ENCODE measurements at regions not wholly inside any gene's neighbourhood (a gene's known extent, or its start where the extent isn't known, plus 50 kb on each side); places are given as distances from the start of the nearest gene placed in this dataset.

DNA sequence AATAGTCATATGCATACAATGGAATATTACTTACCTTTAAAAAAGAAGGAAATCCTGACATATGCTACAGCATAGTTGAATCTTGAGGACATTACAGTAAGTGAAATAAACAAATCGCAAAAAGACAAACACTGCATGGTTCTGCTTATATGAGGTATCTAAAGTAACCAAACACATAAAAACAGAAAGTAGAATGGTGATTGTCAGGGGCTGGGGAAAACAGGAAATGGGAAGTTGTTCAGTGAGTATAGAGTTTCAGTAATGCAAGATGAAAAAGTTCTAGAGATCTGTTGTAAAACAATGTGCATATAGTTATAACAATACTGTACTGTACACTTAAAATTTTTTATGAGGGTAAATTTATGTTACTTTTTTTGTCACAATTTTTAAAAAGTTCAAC, 219.4 kb downstream of the KLF5 start:
- WGBS, 10 experiments = 58 to 100% (median 100%) methylated on average over 1 of the region's 1 CpG; no CpG with 5 or more reads in 1 of the 10 experiments
- no peaks in the 10 kb centered on the region for H3K4me1 ChIP-seq (replicated peaks in 1 of 2)
- in situ Hi-C loops (cut with MboI; ENCODE audit: low pct_unique_long_range_greater_than_20kb in 2 of 9, low sequenced_read_pairs in 9 of 9, unreplicated experiment in 9 of 9) = no loop called here
- H3K4me3 ChIP-seq = no peak overlapping the region
- no peak overlapping the region for H3K27ac ChIP-seq
- no peak for ATAC-seq (replicated peaks in 6 of 8)

DNA sequence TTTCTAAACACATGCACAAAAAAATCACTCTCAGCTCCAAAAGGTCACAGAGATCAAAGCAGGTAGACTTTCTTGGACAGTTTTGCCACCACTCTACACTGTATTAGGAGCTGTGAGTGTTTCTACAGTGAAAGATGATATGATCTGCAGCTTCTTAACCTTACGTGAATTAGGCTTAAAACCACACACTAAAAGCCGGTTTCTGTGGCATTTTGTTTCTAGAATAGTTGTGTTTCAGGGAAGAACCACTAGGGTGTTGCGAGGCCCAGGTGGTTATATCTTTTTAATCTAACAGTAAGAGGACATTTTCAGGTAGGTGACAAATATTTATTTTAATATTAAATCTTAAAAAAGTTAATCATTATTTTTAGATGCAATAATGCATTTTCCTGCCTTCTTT, 216.4 kb downstream of the KLF5 start:
- H3K27ac ChIP-seq = no peak overlapping the region
- no peak for ATAC-seq (replicated peaks in 6 of 8)
- 52 to 100% (median 97%) methylated on average over 2 to 3 of the region's 3 CpGs; no CpG with 5 or more reads in 1 of the 10 experiments for WGBS, 10 experiments
- H3K4me3 ChIP-seq = no peak overlapping the region
- in situ Hi-C loops (cut with MboI; ENCODE audit: low pct_unique_long_range_greater_than_20kb in 2 of 9, low sequenced_read_pairs in 9 of 9, unreplicated experiment in 9 of 9) = no loop called here
- H3K4me1 ChIP-seq (replicated peaks in 1 of 2) = no peaks in the 10 kb centered on the region

DNA sequence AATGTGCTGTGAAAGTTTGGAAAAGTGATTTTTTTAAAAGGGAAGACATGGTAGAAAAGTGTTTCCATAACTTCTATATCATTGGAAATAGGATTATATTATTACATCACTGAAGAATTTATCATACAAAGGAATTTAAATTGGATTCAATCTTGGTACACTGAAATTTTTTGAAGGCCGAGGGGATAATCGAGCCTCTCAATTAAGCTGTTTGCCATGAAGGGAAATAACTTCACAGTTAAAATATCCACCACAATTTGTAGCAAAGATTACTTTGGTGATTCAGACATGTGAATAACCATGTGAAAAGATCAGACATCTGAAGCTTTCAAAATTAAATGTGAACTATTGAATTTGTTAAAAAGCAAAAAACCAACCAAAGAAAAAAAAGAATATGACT, 215.3 kb downstream of the KLF5 start:
- Histone ChIP-seq H3K4me1 (replicated peaks in 1 of 2) (no peaks in the 10 kb centered on the region), H3K27ac (no peak overlapping the region), H3K4me3 (no peak overlapping the region)
- WGBS, 10 experiments = 0 to 100% (median 77%) methylated on average over 1 to 2 of the region's 2 CpGs
- ATAC-seq (replicated peaks in 6 of 8) = no peak
- in situ Hi-C loops (cut with MboI; ENCODE audit: low pct_unique_long_range_greater_than_20kb in 2 of 9, low sequenced_read_pairs in 9 of 9, unreplicated experiment in 9 of 9) = no loop called here

DNA sequence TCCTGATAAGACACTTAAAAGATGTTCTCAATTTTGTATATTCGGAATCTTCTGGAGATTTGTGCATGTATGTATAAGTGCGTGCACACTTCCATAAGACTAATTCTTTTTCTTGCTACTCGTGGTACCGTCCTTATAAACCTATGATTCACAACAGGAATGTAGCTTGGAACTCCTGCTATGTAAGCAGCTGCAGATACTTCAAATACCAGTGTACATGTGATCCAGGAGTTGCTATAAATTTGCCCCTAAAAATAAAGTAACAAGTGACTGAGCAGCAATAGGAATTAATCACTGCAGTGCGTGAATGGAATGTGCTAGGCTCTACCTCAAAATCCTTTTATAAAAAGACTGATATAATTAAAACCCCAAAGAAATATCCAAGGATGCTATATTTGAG, 214.9 kb downstream of the KLF5 start:
- H3K4me3 ChIP-seq = no peak overlapping the region
- in situ Hi-C loops (cut with MboI; ENCODE audit: low pct_unique_long_range_greater_than_20kb in 2 of 9, low sequenced_read_pairs in 9 of 9, unreplicated experiment in 9 of 9) = no loop called here
- H3K4me1 ChIP-seq (replicated peaks in 1 of 2) = no peaks in the 10 kb centered on the region
- WGBS, 10 experiments = 15 to 100% (median 92%) methylated on average over 1 to 5 of the region's 5 CpGs; no CpG with 5 or more reads in 2 of the 10 experiments
- peak in 1 of 8 experiments; percentile 46 for ATAC-seq (replicated peaks in 6 of 8)
- H3K27ac ChIP-seq = no peak overlapping the region

DNA sequence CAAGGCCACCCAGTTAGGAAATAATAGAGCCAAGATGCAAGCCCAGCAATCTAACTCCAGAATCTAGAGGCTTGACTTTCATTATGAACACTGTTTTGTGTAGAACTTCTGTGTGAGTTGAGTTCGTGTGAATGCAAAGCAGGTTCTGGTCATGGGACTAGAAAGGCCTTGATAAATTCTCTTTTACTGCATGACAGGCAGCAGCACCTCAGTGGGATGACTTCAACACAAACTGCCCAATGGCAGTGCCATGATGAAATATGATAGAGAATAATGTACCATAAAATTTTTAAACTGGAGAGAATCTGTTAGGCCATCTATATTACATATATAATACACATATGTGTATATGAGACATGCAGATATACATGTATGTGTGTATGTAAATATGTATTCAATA, 214.5 kb downstream of the KLF5 start:
- Histone ChIP-seq H3K27ac (no peak overlapping the region), H3K4me3 (no peak overlapping the region), H3K4me1 (replicated peaks in 1 of 2) (no peaks in the 10 kb centered on the region)
- ATAC-seq (replicated peaks in 6 of 8) = no peak
- 33 to 100% (median 72%) methylated on average over 1 of the region's 1 CpG; no CpG with 5 or more reads in 4 of the 10 experiments for WGBS, 10 experiments
- in situ Hi-C loops (cut with MboI; ENCODE audit: low pct_unique_long_range_greater_than_20kb in 2 of 9, low sequenced_read_pairs in 9 of 9, unreplicated experiment in 9 of 9) = no loop called here

DNA sequence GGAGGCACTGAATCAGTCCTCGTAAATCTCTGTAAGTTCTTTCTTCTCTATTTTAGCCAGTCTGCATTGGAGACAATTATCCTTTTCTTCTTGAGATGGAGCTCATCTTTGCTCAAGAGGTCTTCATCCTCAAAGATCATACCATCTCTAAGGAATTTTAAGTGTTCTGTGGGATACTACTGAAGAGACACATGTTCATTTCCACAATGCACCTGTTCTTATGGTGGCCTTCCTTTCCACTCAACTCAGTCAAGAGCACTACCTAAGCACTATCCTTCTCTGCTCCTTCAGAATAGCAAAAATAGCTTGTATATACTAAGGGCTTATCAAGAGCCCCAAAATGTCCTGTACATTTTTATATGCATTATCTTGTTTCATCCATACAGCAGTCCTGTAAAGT, 214.0 kb downstream of the KLF5 start:
- in situ Hi-C loops (cut with MboI; ENCODE audit: low pct_unique_long_range_greater_than_20kb in 2 of 9, low sequenced_read_pairs in 9 of 9, unreplicated experiment in 9 of 9) = no loop called here
- ATAC-seq (replicated peaks in 6 of 8) = no peak
- H3K4me3 ChIP-seq = no peak overlapping the region
- H3K27ac ChIP-seq = no peak overlapping the region
- WGBS, 10 experiments = 25 to 100% (median 100%) methylated on average over 1 of the region's 1 CpG; no CpG with 5 or more reads in 3 of the 10 experiments
- H3K4me1 ChIP-seq (replicated peaks in 1 of 2) = no peaks in the 10 kb centered on the region

DNA sequence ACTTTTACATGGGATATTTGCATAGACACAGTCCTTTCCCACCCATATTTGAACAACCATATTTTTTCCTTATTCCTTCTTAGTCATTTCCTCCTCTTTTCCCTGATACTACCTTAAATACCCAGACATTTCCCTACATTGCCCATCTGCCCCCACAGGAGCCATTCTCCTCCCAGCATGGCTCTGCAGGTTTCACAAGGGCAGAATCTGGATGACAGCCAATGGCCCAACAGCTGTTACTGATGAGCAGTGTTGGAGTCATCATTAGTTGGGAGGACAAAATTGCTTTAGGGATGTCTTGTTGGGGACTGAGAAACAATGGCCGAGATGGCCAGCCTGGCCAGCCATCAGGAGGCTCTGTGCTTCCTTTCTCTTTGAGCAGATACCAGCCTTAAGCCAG, 209.5 kb downstream of the KLF5 start:
- Histone ChIP-seq H3K4me1 (replicated peaks in 1 of 2) (no peaks in the 10 kb centered on the region), H3K4me3 (no peak overlapping the region), H3K27ac (no peak overlapping the region)
- in situ Hi-C loops (cut with MboI; ENCODE audit: low pct_unique_long_range_greater_than_20kb in 2 of 9, low sequenced_read_pairs in 9 of 9, unreplicated experiment in 9 of 9) = no loop called here
- ATAC-seq (replicated peaks in 6 of 8) = peak in 2 of 8 experiments; percentile 55 to 60
- WGBS, 10 experiments = 0 to 71% (median 52%) methylated on average over 1 of the region's 1 CpG; no CpG with 5 or more reads in 6 of the 10 experiments

DNA sequence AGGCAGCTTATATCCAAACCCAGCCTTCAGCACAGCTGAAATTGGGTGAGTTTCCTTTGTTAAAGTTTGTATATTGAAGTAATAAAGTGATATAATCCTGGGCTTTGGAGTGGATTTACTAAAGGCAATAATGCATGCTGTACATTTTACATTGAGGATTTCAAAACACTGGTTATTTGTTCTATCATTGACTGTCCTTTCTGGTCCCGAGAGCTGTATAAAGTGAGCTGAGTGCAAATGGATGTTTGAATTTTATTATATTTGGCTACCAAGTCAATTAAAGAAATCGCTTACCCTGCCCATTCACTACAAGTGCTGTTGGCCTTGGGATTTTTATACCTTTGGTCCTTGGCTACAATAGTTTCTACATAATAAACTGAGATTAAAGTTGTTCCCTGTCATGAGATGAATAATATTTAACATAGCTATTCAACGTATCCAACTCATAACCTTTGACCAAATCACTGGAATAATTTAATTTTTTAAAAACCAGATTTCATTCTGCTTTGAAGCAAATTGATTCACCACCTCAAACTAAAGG, 207.9 kb downstream of the KLF5 start:
- in situ Hi-C loops (cut with MboI; ENCODE audit: low pct_unique_long_range_greater_than_20kb in 2 of 9, low sequenced_read_pairs in 9 of 9, unreplicated experiment in 9 of 9) = no loop called here
- 47 to 100% (median 85%) methylated on average over 1 to 3 of the region's 3 CpGs for WGBS, 10 experiments
- Histone ChIP-seq H3K4me1 (replicated peaks in 1 of 2) (no peaks in the 10 kb centered on the region), H3K27ac (no peak overlapping the region), H3K4me3 (no peak overlapping the region)
- no peak for ATAC-seq (replicated peaks in 6 of 8)

DNA sequence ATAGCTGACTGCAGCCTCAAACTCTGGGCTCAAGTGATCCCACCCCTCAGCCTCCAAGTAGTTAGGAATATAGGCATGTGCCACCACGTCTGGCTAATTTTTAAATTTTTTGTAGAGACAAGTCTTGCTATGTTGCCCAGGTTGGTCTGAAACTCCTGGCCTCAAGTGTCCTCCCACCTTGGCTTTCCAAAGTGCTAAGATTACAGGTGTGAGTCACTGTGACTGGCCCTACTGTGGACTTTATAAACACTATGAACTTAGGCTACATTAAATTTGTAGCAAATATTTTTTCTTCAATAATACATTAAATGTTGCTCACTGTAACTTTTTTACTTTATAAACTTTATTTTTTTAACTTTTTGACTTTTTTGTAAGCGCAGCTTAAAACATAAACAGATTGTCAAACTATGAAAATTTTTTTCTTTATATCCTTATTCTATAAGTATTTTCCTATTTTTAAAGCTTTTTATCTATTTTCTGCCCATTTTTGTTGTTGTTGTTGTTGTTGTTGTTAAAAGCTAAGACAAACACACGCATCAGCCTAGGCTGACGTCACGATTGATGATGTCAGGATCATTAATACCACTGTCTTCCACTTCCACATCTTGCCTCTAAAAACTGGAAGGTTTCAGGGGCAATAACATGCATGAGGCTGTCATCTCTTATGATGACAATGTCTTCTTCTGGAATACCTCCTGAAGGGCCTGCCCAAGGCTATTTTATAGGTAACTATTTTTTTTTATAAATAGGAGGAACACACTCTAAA, 204.2 kb downstream of the KLF5 start:
- in situ Hi-C loops (cut with MboI; ENCODE audit: low pct_unique_long_range_greater_than_20kb in 2 of 9, low sequenced_read_pairs in 9 of 9, unreplicated experiment in 9 of 9) = no loop called here
- Histone ChIP-seq H3K4me1 (replicated peaks in 1 of 2) (peaks cover 4 to 7% of the 10 kb centered on the region in 2 donors), H3K4me3 (no peak overlapping the region), H3K27ac (no peak overlapping the region)
- 33 to 96% (median 57%) methylated on average over 1 to 5 of the region's 5 CpGs; no CpG with 5 or more reads in 1 of the 10 experiments for WGBS, 10 experiments
- ATAC-seq (replicated peaks in 6 of 8) = no peak

DNA sequence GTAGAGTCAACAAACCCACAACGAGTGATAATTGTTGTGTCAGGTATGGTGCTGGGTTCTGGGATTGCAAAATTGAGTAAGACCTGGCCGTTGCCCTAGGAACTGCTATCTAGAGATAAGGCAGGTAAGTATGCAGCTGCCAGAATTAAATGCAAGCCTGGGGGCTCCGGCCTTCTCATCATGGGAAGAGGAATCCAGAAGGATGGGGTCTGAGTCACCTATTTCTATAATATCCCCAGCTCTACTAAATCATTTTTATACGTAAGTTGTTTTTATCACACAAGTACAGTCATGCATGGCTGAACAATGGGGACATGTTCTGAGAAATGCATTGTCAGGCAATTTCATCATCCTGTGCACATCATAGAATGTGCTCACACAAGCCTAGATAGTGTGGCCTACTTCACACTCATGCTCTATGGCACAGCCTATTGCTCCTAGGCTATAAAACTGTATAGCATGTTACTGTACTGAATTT, 203.0 kb downstream of the KLF5 start:
- 13 to 80% (median 52%) methylated on average over 2 to 4 of the region's 4 CpGs for WGBS, 10 experiments
- no peak overlapping the region for H3K27ac ChIP-seq
- peak in 5 of 8 experiments; percentile 87 to 97 (median 93) for ATAC-seq (replicated peaks in 6 of 8)
- H3K4me1 ChIP-seq (replicated peaks in 1 of 2) = peaks cover 4 to 7% of the 10 kb centered on the region in 2 donors
- no peak overlapping the region for H3K4me3 ChIP-seq
- in situ Hi-C loops (cut with MboI; ENCODE audit: low pct_unique_long_range_greater_than_20kb in 2 of 9, low sequenced_read_pairs in 9 of 9, unreplicated experiment in 9 of 9) = no loop called here

DNA sequence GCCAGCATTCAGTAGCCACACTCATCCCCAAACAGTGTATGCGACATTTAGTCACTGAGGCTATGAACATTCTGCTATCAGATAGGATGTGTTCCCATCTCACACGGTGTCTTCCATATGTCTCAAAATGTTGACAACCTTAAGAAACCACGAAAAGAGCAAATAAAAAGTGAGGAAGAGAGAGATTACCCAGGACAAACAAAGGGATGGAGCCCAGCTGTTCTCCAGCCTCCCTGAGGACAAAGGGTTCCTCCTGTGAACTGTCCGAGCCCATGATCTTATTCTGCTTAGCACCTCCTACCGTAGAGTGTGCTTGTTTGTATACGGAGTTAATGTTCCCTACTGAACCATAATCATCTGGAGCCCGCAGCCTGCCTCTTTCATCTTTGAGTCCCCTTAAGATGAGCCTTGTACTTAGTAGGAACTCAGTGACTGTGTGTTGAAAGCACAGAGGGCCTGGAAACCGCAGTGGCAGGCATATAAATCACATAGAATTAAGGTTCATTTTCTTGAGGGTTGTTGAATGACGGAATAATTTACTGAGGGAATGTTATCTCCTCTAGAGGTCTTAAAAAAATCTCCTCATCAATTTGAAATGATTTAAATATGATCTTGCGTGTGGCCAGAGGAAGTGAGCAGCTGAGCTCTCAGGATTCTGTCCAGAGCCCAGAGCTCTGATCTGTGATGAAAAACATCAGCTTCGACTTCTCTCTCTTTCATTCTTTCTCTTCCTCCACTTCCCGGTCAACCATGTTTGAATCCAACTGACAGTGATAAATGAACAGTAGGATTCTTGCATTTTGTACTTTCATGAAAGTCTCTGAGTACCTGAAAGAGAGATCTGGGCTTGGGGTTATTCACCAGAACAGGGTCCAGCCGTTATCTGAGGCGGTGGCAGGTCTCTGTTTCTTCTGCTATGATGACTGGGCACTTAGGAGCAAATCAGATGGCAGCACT, 200.5 kb downstream of the KLF5 start:
- WGBS, 10 experiments = 12 to 83% (median 68%) methylated on average over 2 to 13 of the region's 14 CpGs; no CpG with 5 or more reads in 1 of the 10 experiments

DNA sequence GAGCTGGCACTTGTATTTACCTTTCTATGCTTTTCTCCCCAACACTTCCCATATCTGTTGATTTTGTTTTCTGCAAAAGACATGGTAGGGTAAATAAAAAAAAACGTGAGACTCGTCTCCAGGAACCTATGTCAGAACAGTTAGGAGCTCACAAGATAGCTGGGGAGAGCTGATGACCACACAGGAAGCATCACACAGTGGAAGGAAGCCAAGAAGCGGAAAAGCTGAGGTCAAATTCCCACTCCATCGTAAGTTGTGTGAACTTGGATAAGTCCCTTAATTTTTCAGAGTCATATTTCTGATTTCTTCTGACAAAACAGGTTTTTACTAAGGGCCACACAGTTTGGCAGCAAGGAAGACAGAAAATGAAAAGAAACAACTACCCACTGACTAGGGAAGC, 199.6 kb downstream of the KLF5 start:
- no peak for ATAC-seq (replicated peaks in 6 of 8)
- WGBS, 10 experiments = 0 to 100% (median 92%) methylated on average over 1 to 4 of the region's 4 CpGs
- Histone ChIP-seq H3K4me3 (no peak overlapping the region), H3K4me1 (replicated peaks in 1 of 2) (peaks cover 4 to 7% of the 10 kb centered on the region in 2 donors), H3K27ac (no peak overlapping the region)
- in situ Hi-C loops (cut with MboI; ENCODE audit: low pct_unique_long_range_greater_than_20kb in 2 of 9, low sequenced_read_pairs in 9 of 9, unreplicated experiment in 9 of 9) = no loop called here

More for the DNA sequence above, 200.5 kb downstream of the KLF5 start:
- in situ Hi-C loops (cut with MboI; ENCODE audit: low pct_unique_long_range_greater_than_20kb in 2 of 9, low sequenced_read_pairs in 9 of 9, unreplicated experiment in 9 of 9) = no loop called here
- Histone ChIP-seq H3K4me1 (replicated peaks in 1 of 2) (peaks cover 4 to 7% of the 10 kb centered on the region in 2 donors), H3K4me3 (no peak overlapping the region), H3K27ac (no peak overlapping the region)
- peak in 6 of 8 experiments; percentile 18 to 64 (median 58) for ATAC-seq (replicated peaks in 6 of 8)

DNA sequence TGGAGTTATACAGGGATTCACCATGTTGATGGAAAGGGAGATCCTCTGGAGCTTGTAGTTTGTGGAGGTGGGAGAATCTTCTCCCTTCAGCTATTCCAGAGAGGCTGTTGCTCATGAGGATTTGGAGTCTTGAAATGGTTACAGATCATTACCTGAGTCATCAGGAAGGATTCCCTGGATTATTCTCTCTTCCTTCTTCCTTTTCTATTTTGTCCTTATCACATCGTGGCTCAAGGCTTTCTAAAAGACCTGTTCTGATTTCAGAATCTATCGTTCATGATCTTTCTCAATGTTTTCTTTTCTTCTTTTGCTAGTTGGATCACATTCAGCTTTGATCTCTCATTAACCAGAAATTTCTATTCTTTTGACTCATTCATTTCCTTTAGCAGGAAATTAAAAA, 196.0 kb downstream of the KLF5 start:
- peaks cover 7% of the 10 kb centered on the region in 2 donors for H3K4me1 ChIP-seq (replicated peaks in 1 of 2)
- no peak overlapping the region for H3K4me3 ChIP-seq
- WGBS, 10 experiments = 17 to 90% (median 42%) methylated on average over 1 to 2 of the region's 2 CpGs; no CpG with 5 or more reads in 1 of the 10 experiments
- no peak overlapping the region for H3K27ac ChIP-seq
- ATAC-seq (replicated peaks in 6 of 8) = no peak
- in situ Hi-C loops (cut with MboI; ENCODE audit: low pct_unique_long_range_greater_than_20kb in 2 of 9, low sequenced_read_pairs in 9 of 9, unreplicated experiment in 9 of 9) = no loop called here
